Ishikawa (cell line): ENCODE measurements at regions not wholly inside any gene's neighbourhood (a gene's known extent, or its start where the extent isn't known, plus 50 kb on each side); places are given as distances from the start of the nearest gene placed in this dataset.

Source experiments
- CEBPB ChIP-seq: IDR thresholded peaks from 2 replicates; pipeline ENCODE4 v1.6.1; 2012
- CREB1 ChIP-seq: IDR thresholded peaks from 2 replicates; pipeline ENCODE4 v1.6.1; 2012; ENCODE audit warnings: low read depth
- EP300 ChIP-seq: IDR thresholded peaks from 2 replicates; pipeline ENCODE4 v1.6.1; 2012; ENCODE audit warnings: borderline replicate concordance
- TAF1 ChIP-seq: IDR thresholded peaks from 2 replicates; pipeline ENCODE4 v1.6.1; 2012; ENCODE audit warnings: low read depth, mild to moderate bottlenecking
- YY1 ChIP-seq: IDR thresholded peaks from 2 replicates; pipeline ENCODE4 v1.6.1; 2012; ENCODE audit warnings: low read depth
- ZBTB7A ChIP-seq: IDR thresholded peaks from 2 replicates; pipeline ENCODE4 v1.6.1; 2012; ENCODE audit warnings: low read depth
- TF ChIP-seq, protein P1 (sequence below): IDR thresholded peaks from 2 replicates; pipeline ENCODE4 v1.6.1; 2012

- TF ChIP-seq YY1 (no peak), EP300 (no peak), TAF1 (no peak), ZBTB7A (no peak), CEBPB (no peak), CREB1 (no peak)
- TF ChIP-seq, protein P1, sequence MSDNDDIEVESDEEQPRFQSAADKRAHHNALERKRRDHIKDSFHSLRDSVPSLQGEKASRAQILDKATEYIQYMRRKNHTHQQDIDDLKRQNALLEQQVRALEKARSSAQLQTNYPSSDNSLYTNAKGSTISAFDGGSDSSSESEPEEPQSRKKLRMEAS = no peak
Observed at GRCh38 chr10:3714967-3715366, 70.0 kb downstream of the KLF6 start.
